WTC11 (cell line): ENCODE measurements at regions not wholly inside any gene's neighbourhood (a gene's known extent, or its start where the extent isn't known, plus 50 kb on each side); places are given as distances from the start of the nearest gene placed in this dataset.

Experiments used
- ATAC-seq: fragments of 200-7000 bp; cut with Tn5 transposase; 2 replicates; pipeline ENCODE4 v1.10.0; 2021; ENCODE audit warnings: mild to moderate bottlenecking, moderate library complexity
- CTCF ChIA-PET: fragments of 300-600 bp; sonication (Branson Sonifier 250); formaldehyde crosslinking; loops from one replicate; lab custom pipeline; 2021; ENCODE audit warnings: antibody characterized with exemption; lab: Charles Lee
- POLR2A ChIA-PET: fragments of 350-600 bp; sonication (Branson Sonifier 250); formaldehyde crosslinking; loops from one replicate; lab custom pipeline; 2021; ENCODE audit warnings: antibody characterized with exemption; lab: Charles Lee
- DNase-seq: peaks from one replicate; pipeline ENCODE4 v3.0.0; 2021; ENCODE audit warnings: low spot score
- H3K27ac Mint-ChIP-seq: 2 replicates; pipeline ENCODE4 v1.8.0; 2021; ENCODE audit warnings: mixed read lengths
- H3K27me3 Mint-ChIP-seq: 2 replicates; pipeline ENCODE4 v1.8.0; 2021; ENCODE audit warnings: low read depth, mild to moderate bottlenecking, moderate library complexity, mixed read lengths
- H3K36me3 Mint-ChIP-seq: 2 replicates; pipeline ENCODE4 v1.8.0; 2021; ENCODE audit warnings: mixed read lengths
- H3K4me1 Mint-ChIP-seq: 2 replicates; pipeline ENCODE4 v1.8.0; 2022; ENCODE audit warnings: mixed read lengths
- H3K4me3 Mint-ChIP-seq: 2 replicates; pipeline ENCODE4 v1.8.0; 2021; ENCODE audit warnings: mild to moderate bottlenecking, moderate library complexity, mixed read lengths
- H3K9me3 Mint-ChIP-seq: 2 replicates; pipeline ENCODE4 v1.8.0; 2021; ENCODE audit warnings: mixed read lengths
- CREB1 ChIP-seq: sonication (generic); formaldehyde crosslinking; IDR thresholded peaks from 2 replicates; pipeline ENCODE4 v1.8.0; 2023; ENCODE audit warnings: mild to moderate bottlenecking, missing genetic modification reagents
- E2F5 ChIP-seq: sonication (generic); formaldehyde crosslinking; IDR thresholded peaks from 2 replicates; pipeline ENCODE4 v1.8.1; 2022; ENCODE audit warnings: mild to moderate bottlenecking, moderate library complexity, missing genetic modification reagents
- FOXP1 ChIP-seq: sonication (generic); formaldehyde crosslinking; IDR thresholded peaks from 2 replicates; pipeline ENCODE4 v1.8.0; 2022; ENCODE audit warnings: missing genetic modification reagents, mild to moderate bottlenecking, moderate library complexity, borderline replicate concordance
- GTF2I ChIP-seq: fragments of 250-450 bp; sonication (Bioruptor Pico); conservative IDR thresholded peaks from 2 replicates; pipeline ENCODE4 v1.4.0; 2021; ENCODE audit warnings: mild to moderate bottlenecking
- HMGXB4 ChIP-seq: sonication (generic); formaldehyde crosslinking; IDR thresholded peaks from 2 replicates; pipeline ENCODE4 v1.8.1; 2023; ENCODE audit warnings: mild to moderate bottlenecking, moderate library complexity, missing genetic modification reagents
- JUN ChIP-seq: sonication (generic); formaldehyde crosslinking; IDR thresholded peaks from 2 replicates; pipeline ENCODE4 v1.8.0; 2023; ENCODE audit warnings: mild to moderate bottlenecking, missing genetic modification reagents
- KAT7 ChIP-seq: sonication (generic); formaldehyde crosslinking; IDR thresholded peaks from 2 replicates; pipeline ENCODE4 v1.8.1; 2023; ENCODE audit warnings: missing genetic modification reagents, mild to moderate bottlenecking, borderline replicate concordance
- NFATC4 ChIP-seq: fragments of 250-450 bp; sonication (Bioruptor Pico); IDR thresholded peaks from 2 replicates; pipeline ENCODE4 v1.9.0; 2021; ENCODE audit warnings: mild to moderate bottlenecking
- PREB ChIP-seq: sonication (generic); formaldehyde crosslinking; IDR thresholded peaks from 2 replicates; pipeline ENCODE4 v1.8.1; 2022; ENCODE audit warnings: mild to moderate bottlenecking, missing genetic modification reagents, moderate library complexity, borderline replicate concordance
- RELA ChIP-seq: sonication (generic); formaldehyde crosslinking; IDR thresholded peaks from 2 replicates; pipeline ENCODE4 v1.8.1; 2022; ENCODE audit warnings: missing genetic modification reagents, mild to moderate bottlenecking, borderline replicate concordance
- RORB ChIP-seq: fragments of 250-450 bp; sonication (Bioruptor Pico); IDR thresholded peaks from 2 replicates; pipeline ENCODE4 v1.9.0; 2021; ENCODE audit warnings: mild to moderate bottlenecking
- ZMAT4 ChIP-seq: fragments of 250-450 bp; sonication (Bioruptor Pico); IDR thresholded peaks from 2 replicates; pipeline ENCODE4 v1.9.0; 2021; ENCODE audit warnings: mild to moderate bottlenecking
- TF ChIP-seq, protein P1 (sequence below): sonication (generic); formaldehyde crosslinking; IDR thresholded peaks from 2 replicates; pipeline ENCODE4 v1.8.0; 2022; ENCODE audit warnings: mild to moderate bottlenecking, missing genetic modification reagents
- TF ChIP-seq, protein P2 (sequence below): sonication (generic); formaldehyde crosslinking; IDR thresholded peaks from 2 replicates; pipeline ENCODE4 v1.8.0; 2023; ENCODE audit warnings: missing genetic modification reagents
- TF ChIP-seq, protein P3 (sequence below): sonication (generic); formaldehyde crosslinking; IDR thresholded peaks from 2 replicates; pipeline ENCODE4 v1.8.0; 2022; ENCODE audit warnings: mild to moderate bottlenecking, missing genetic modification reagents

DNA sequence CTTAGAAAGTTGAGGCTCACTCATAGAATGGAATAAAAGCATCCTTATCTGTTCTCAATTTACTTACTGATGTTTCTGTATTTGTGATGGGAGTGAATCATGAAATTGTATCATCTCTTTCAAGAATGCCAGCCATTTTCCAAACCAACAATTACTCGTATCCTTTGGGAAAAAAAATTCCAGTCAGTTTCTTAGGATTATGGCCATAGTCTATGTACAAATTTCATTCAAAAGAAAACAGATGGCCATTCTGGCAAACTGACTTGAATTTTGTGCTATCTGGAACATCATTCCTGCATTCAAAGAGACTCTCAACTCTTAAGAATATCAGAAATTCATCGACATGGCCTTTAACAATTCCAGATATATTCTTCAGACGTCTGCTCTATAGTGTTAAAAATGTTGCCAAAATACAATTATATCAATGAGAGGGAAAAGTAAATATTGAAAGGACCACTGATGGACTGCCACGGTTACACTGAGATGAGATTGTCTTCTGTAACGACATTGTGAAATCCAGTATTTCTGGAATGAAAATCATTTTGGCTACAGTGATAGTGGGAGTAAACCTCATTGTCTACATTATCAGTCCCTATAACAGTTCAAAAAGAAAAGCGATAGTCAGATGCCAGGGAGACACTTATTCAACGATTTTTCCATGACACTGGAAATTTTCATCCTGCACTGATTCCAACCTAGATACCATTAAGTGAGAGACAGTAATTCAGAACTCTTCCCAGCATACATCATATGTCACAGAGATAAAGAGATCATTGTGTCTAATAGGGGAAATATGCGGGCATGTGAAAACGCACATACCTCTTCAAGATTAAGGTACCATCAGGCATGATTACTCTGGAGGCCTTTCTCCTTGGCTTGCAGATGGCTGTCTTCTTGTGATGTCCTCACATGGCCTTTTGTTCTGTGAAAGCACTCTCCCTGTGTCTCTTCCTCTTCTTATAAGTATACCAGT is 953.8 kb upstream of the ALCAM start:
- DNase-seq (no peak), ATAC-seq (no peak)
- H3K9me3 Mint-ChIP-seq, result no peaks in the 10 kb centered on the region; the same call in 1 of the 2 replicates
- H3K4me3 Mint-ChIP-seq, result no peak overlapping the region
- peaks cover 11% of the 10 kb centered on the region for H3K4me1 Mint-ChIP-seq
- ChIA-PET POLR2A (no interaction called here), CTCF (no interaction called here)
- TF ChIP-seq, protein P1, sequence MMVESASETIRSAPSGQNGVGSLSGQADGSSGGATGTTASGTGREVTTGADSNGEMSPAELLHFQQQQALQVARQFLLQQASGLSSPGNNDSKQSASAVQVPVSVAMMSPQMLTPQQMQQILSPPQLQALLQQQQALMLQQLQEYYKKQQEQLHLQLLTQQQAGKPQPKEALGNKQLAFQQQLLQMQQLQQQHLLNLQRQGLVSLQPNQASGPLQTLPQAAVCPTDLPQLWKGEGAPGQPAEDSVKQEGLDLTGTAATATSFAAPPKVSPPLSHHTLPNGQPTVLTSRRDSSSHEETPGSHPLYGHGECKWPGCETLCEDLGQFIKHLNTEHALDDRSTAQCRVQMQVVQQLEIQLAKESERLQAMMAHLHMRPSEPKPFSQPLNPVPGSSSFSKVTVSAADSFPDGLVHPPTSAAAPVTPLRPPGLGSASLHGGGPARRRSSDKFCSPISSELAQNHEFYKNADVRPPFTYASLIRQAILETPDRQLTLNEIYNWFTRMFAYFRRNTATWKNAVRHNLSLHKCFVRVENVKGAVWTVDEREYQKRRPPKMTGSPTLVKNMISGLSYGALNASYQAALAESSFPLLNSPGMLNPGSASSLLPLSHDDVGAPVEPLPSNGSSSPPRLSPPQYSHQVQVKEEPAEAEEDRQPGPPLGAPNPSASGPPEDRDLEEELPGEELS (CRISPR knock-in tag), result no peak
- TF ChIP-seq CREB1 (CRISPR knock-in tag), result no peak
- TF ChIP-seq, protein P2, sequence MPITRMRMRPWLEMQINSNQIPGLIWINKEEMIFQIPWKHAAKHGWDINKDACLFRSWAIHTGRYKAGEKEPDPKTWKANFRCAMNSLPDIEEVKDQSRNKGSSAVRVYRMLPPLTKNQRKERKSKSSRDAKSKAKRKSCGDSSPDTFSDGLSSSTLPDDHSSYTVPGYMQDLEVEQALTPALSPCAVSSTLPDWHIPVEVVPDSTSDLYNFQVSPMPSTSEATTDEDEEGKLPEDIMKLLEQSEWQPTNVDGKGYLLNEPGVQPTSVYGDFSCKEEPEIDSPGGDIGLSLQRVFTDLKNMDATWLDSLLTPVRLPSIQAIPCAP, result no peak
- no peak overlapping the region for H3K27ac Mint-ChIP-seq
- H3K36me3 Mint-ChIP-seq, result no peaks in the 10 kb centered on the region
- H3K27me3 Mint-ChIP-seq, result no peaks in the 10 kb centered on the region

GRCh38 chr3:104428337-104428925 is 938.3 kb upstream of the ALCAM start:
- DNase-seq (no peak), ATAC-seq (no peak)
- peaks cover 18% of the 10 kb centered on the region for H3K4me1 Mint-ChIP-seq
- H3K27me3 Mint-ChIP-seq, result no peaks in the 10 kb centered on the region
- no peak overlapping the region for H3K4me3 Mint-ChIP-seq
- TF ChIP-seq FOXP1 (CRISPR knock-in tag), result no peak
- TF ChIP-seq, protein P3, sequence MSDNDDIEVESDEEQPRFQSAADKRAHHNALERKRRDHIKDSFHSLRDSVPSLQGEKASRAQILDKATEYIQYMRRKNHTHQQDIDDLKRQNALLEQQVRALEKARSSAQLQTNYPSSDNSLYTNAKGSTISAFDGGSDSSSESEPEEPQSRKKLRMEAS (CRISPR knock-in tag), result no peak
- TF ChIP-seq, all 79 proteins: peak for 0
- Mint-ChIP-seq H3K27ac (no peak overlapping the region), H3K9me3 (peaks cover 7% of the 10 kb centered on the region), H3K36me3 (peaks cover 6% of the 10 kb centered on the region)
- CTCF ChIA-PET, result no interaction called here
- POLR2A ChIA-PET, result no interaction called here

DNA sequence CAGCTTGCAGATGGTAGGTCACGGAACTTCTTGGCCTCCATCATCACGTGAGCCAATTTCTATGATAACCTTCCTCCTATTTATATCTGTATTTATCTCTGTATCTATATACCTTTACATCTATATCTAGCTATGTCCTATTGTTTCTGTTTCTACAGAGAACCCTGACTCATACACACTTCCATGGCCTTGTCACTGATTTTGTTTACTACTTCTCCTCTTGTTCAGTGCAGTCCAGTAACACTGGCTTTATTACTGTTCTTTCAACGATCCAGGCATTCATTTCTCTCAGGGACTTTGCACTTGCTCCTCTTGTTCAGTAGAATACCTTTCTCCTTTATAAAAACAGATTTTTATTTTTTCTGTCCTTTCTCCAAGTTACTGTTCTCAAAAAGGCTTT is 937.0 kb upstream of the ALCAM start:
- POLR2A ChIA-PET, result no interaction called here
- Mint-ChIP-seq H3K27me3 (no peaks in the 10 kb centered on the region), H3K4me3 (no peak overlapping the region), H3K36me3 (peaks cover 9% of the 10 kb centered on the region), H3K4me1 (peaks cover 17% of the 10 kb centered on the region)
- no peak for TF ChIP-seq HMGXB4 (CRISPR knock-in tag)
- no peak for TF ChIP-seq NFATC4 (CRISPR knock-in tag)
- TF ChIP-seq RELA (CRISPR knock-in tag), result no peak
- TF ChIP-seq KAT7 (CRISPR knock-in tag), result no peak
- no peak for TF ChIP-seq JUN (CRISPR knock-in tag)
- no peak for TF ChIP-seq RORB (CRISPR knock-in tag)
- no peak for TF ChIP-seq PREB
- no peak for TF ChIP-seq ZMAT4 (CRISPR knock-in tag)
- no peak for TF ChIP-seq GTF2I
- TF ChIP-seq E2F5 (CRISPR knock-in tag), result no peak
- TF ChIP-seq, all 79 proteins: peak for 0
- H3K9me3 Mint-ChIP-seq, result peaks cover 10% of the 10 kb centered on the region
- no peak for ATAC-seq
- DNase-seq, result no peak
- CTCF ChIA-PET, result no interaction called here
- H3K27ac Mint-ChIP-seq, result no peak overlapping the region
